Fibroblast of lung (primary cell): ENCODE measurements at regions not wholly inside any gene's neighbourhood (a gene's known extent, or its start where the extent isn't known, plus 50 kb on each side); places are given as distances from the start of the nearest gene placed in this dataset.

Source experiments
- DNase-seq, 2 donors: peaks; one replicate each; pipeline versions ENCODE4 v3.0.0 to v3.0.0-alpha.2; 2010; ENCODE audit warnings: low read depth in 2 of 2
- H2AFZ ChIP-seq: 2 replicates; pipeline ENCODE4 v1.5.1; 2012; ENCODE audit warnings: low read length, control low read depth, inconsistent platforms
- H3K27ac ChIP-seq: 2 replicates; pipeline ENCODE4 v1.5.1; 2011; ENCODE audit warnings: low read length, control low read depth; ENCODE audit not compliant: insufficient read depth
- H3K27me3 ChIP-seq: 2 replicates; pipeline ENCODE4 v1.5.1; 2011; ENCODE audit warnings: mild to moderate bottlenecking, low read length; ENCODE audit not compliant: control insufficient read depth, insufficient read depth
- H3K36me3 ChIP-seq: 2 replicates; pipeline ENCODE4 v1.5.1; 2011; ENCODE audit warnings: low read length; ENCODE audit not compliant: control insufficient read depth, insufficient read depth
- H3K4me1 ChIP-seq: 2 replicates; pipeline ENCODE4 v1.5.1; 2011; ENCODE audit warnings: low read length; ENCODE audit not compliant: control insufficient read depth, insufficient read depth; ENCODE audit errors: extremely low read depth
- H3K4me2 ChIP-seq: 2 replicates; pipeline ENCODE4 v1.5.1; 2011; ENCODE audit warnings: low read length, control low read depth; ENCODE audit not compliant: insufficient read depth; ENCODE audit errors: extremely low read depth
- H3K4me3 ChIP-seq, 4 experiments: fragments of 200-600 bp in 1 of 4; sonication (generic) in 1 of 4; replicated peaks in 1 of 4; 2 replicates each; pipeline ENCODE4 v1.5.1; 2011 to 2016; ENCODE audit warnings: low read length in 4 of 4, low read depth in 3 of 4, mild to moderate bottlenecking in 3 of 4, control low read depth in 2 of 4, inconsistent platforms in 1 of 4, mixed read lengths in 1 of 4; ENCODE audit not compliant: insufficient read depth in 1 of 4; ENCODE audit errors: control extremely low read depth in 1 of 4
- H3K79me2 ChIP-seq: 2 replicates; pipeline ENCODE4 v1.5.1; 2012; ENCODE audit warnings: mild to moderate bottlenecking, low read length, inconsistent platforms; ENCODE audit not compliant: control insufficient read depth, insufficient read depth
- H3K9ac ChIP-seq: 2 replicates; pipeline ENCODE4 v1.5.1; 2011; ENCODE audit warnings: mild to moderate bottlenecking, low read length, control low read depth; ENCODE audit not compliant: insufficient read depth
- H3K9me3 ChIP-seq: 2 replicates; pipeline ENCODE4 v1.5.1; 2012; ENCODE audit warnings: low read depth, low read length; ENCODE audit not compliant: control insufficient read depth, insufficient read depth
- H4K20me1 ChIP-seq: 2 replicates; pipeline ENCODE4 v1.5.1; 2011; ENCODE audit warnings: low read length; ENCODE audit not compliant: control insufficient read depth, insufficient read depth; ENCODE audit errors: extremely low read depth
- CTCF ChIP-seq, 2 donors: IDR thresholded peaks in 1 of 2; conservative IDR thresholded peaks in 1 of 2; 1 replicate in 1 of 2; 2 replicates in 1 of 2; pipeline ENCODE4 v1.5.1; 2011 to 2012; ENCODE audit warnings: low read length in 2 of 2, control low read depth in 1 of 2, inconsistent platforms in 1 of 2, low read depth in 1 of 2, mild to moderate bottlenecking in 1 of 2
- EZH2 ChIP-seq: IDR thresholded peaks from 2 replicates; pipeline ENCODE4 v1.5.1; 2012; ENCODE audit warnings: low read length, control low read depth, mild to moderate bottlenecking; ENCODE audit errors: missing control alignments

DNA sequence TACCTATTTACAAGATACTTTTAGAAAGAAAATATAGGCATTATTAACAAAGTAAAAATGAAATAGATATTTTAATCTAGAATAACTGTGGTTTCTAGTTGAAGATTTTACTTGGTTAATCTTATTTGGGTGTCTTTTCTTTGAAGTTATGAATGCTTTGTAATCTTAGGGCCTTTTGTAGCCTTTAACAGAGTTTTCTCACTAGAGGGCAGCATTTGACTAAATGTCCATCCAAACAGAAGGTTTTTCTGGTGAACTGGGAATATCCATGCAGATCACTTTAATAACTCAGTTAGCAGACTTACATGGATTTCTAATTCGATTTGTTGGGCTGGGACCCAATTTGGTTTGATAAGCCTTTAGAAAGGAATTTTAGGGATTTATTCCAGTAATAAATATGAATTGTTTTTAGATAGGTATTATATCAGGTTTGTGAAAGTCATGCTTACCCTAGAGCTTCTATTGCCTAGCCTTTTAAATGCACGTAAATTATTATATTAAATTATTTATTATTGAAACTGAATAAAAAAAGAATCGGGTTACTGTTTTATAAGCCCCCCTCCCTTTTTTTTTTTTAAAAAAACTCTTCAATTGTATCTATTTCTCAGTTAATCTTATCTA, 119.7 kb downstream of the ZNF326 start:
- Histone ChIP-seq H2AFZ (no peak overlapping the region), H3K27ac (no peak overlapping the region), H3K79me2 (no peaks in the 10 kb centered on the region), H4K20me1 (no peaks in the 10 kb centered on the region), H3K9me3 (no peaks in the 10 kb centered on the region), H3K36me3 (no peaks in the 10 kb centered on the region), H3K4me1 (no peaks in the 10 kb centered on the region), H3K27me3 (no peaks in the 10 kb centered on the region), H3K9ac (no peak overlapping the region), H3K4me3 (no peak overlapping the region), H3K4me2 (no peak overlapping the region)
- peak; percentile 63 to 67 for TF ChIP-seq CTCF (conservative IDR thresholded peaks at IDR 0.05 in 1 of 2, IDR thresholded peaks at IDR 0.05 in 1 of 2; ENCODE audit: low read depth in 1 of 2, low read length in 2 of 2)
- TF ChIP-seq EZH2, result no peak
- peak; percentile 33 to 65 for DNase-seq

- H3K27me3 ChIP-seq, result peaks cover 8% of the 10 kb centered on the region
- no peak for DNase-seq
- no peaks in the 10 kb centered on the region for H3K79me2 ChIP-seq
- no peak overlapping the region for H3K9ac ChIP-seq
- no peak overlapping the region for H3K4me2 ChIP-seq
- no peak overlapping the region for H3K4me3 ChIP-seq
- H2AFZ ChIP-seq, result no peak overlapping the region
- H3K36me3 ChIP-seq, result no peaks in the 10 kb centered on the region
- no peak overlapping the region for H3K27ac ChIP-seq
- no peaks in the 10 kb centered on the region for H3K4me1 ChIP-seq
- H4K20me1 ChIP-seq, result no peaks in the 10 kb centered on the region
- no peak for TF ChIP-seq EZH2
- no peak for TF ChIP-seq CTCF (conservative IDR thresholded peaks at IDR 0.05 in 1 of 2, IDR thresholded peaks at IDR 0.05 in 1 of 2; ENCODE audit: low read depth in 1 of 2, low read length in 2 of 2)
- no peaks in the 10 kb centered on the region for H3K9me3 ChIP-seq
These were observed 113.1 kb downstream of the ZNF326 start for GRCh38 chr1:90107990-90108389.

DNA sequence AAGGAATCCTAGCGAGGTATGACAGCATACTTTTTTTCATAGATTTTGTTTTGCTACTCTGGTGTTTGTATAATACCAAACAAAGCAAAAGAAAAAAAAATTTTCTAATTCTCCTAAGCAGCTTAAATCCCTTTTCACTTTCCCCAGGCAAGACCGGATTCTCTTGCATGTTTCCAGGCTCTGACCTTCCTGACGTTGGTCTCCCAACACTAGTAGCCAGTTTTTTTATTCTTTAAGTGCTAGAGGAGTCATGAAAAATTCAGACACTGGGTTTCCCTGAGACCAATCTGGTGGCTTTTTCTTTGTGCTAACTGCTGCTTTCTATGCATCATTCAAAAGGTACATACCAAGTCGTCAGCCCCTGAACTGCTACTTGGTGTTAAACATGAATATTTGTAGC, 111.4 kb downstream of the ZNF326 start:
- peaks cover 8% of the 10 kb centered on the region for H3K27me3 ChIP-seq
- no peak overlapping the region for H3K4me2 ChIP-seq
- no peak for DNase-seq
- no peak overlapping the region for H3K27ac ChIP-seq
- H2AFZ ChIP-seq, result no peak overlapping the region
- H3K4me1 ChIP-seq, result no peaks in the 10 kb centered on the region
- H3K79me2 ChIP-seq, result no peaks in the 10 kb centered on the region
- H3K9ac ChIP-seq, result no peak overlapping the region
- TF ChIP-seq CTCF (conservative IDR thresholded peaks at IDR 0.05 in 1 of 2, IDR thresholded peaks at IDR 0.05 in 1 of 2; ENCODE audit: low read depth in 1 of 2, low read length in 2 of 2) (no peak), EZH2 (no peak)
- no peaks in the 10 kb centered on the region for H3K36me3 ChIP-seq
- H3K4me3 ChIP-seq, result no peak overlapping the region
- no peaks in the 10 kb centered on the region for H3K9me3 ChIP-seq
- no peaks in the 10 kb centered on the region for H4K20me1 ChIP-seq
